ENCODE measurements at regions not wholly inside any gene's neighbourhood (a gene's known extent, or its start where the extent isn't known, plus 50 kb on each side); places are given as distances from the start of the nearest gene placed in this dataset.
A peak's percentile ranks its signal among the peaks of the same experiment; 100 is the strongest.
"Not testable (repeated sequence)": the region's sequence is repeated elsewhere in the genome, so short reads cannot be mapped to it uniquely, and the experiment has no call there.

GRCh38 chr21:15966651-15967050 is 236.9 kb downstream of the USP25 start:
- ChIA-PET CTCF (no interaction called here), POLR2A (no interaction called here)
- no peak for DNase-seq
- Histone ChIP-seq H3K4me3 (ENCODE audit: control insufficient read depth in 1 of 7, extremely low read depth in 1 of 7, insufficient read depth in 4 of 7, low read depth in 2 of 7, low read length in 6 of 7) (no peak overlapping the region), H3K27me3 (replicated peaks in 2 of 5; ENCODE audit: control insufficient read depth in 4 of 5, insufficient read depth in 5 of 5, low read length in 4 of 5) (no peaks in the 10 kb centered on the region), H3K27ac (ENCODE audit: insufficient read depth in 1 of 2, low read depth in 1 of 2, low read length in 2 of 2, poor library complexity in 1 of 2, severe bottlenecking in 2 of 2) (no peak overlapping the region), H3K36me3 (ENCODE audit: control insufficient read depth in 4 of 4, insufficient read depth in 4 of 4, low read length in 3 of 4) (no peaks in the 10 kb centered on the region), H3K4me1 (ENCODE audit: control extremely low read depth in 1 of 4, control insufficient read depth in 4 of 4, insufficient read depth in 4 of 4, low read length in 3 of 4) (no peaks in the 10 kb centered on the region), H3K9me3 (ENCODE audit: control extremely low read depth in 1 of 5, control insufficient read depth in 4 of 5, insufficient read depth in 2 of 5, low read depth in 1 of 5, low read length in 4 of 5) (no peaks in the 10 kb centered on the region)
- WGBS (ENCODE audit: insufficient coverage): no CpG with 5 or more reads among the region's 1 CpG

GRCh38 chr21:15967661-15968060 is 237.9 kb downstream of the USP25 start:
- no peak for DNase-seq
- Histone ChIP-seq H3K27me3 (replicated peaks in 2 of 5; ENCODE audit: control insufficient read depth in 4 of 5, insufficient read depth in 5 of 5, low read length in 4 of 5) (no peaks in the 10 kb centered on the region), H3K4me3 (ENCODE audit: control insufficient read depth in 1 of 7, extremely low read depth in 1 of 7, insufficient read depth in 4 of 7, low read depth in 2 of 7, low read length in 6 of 7) (no peak overlapping the region), H3K27ac (ENCODE audit: insufficient read depth in 1 of 2, low read depth in 1 of 2, low read length in 2 of 2, poor library complexity in 1 of 2, severe bottlenecking in 2 of 2) (no peak overlapping the region), H3K9me3 (ENCODE audit: control extremely low read depth in 1 of 5, control insufficient read depth in 4 of 5, insufficient read depth in 2 of 5, low read depth in 1 of 5, low read length in 4 of 5) (no peaks in the 10 kb centered on the region), H3K36me3 (ENCODE audit: control insufficient read depth in 4 of 4, insufficient read depth in 4 of 4, low read length in 3 of 4) (no peaks in the 10 kb centered on the region), H3K4me1 (ENCODE audit: control extremely low read depth in 1 of 4, control insufficient read depth in 4 of 4, insufficient read depth in 4 of 4, low read length in 3 of 4) (no peaks in the 10 kb centered on the region)
- WGBS (ENCODE audit: insufficient coverage): 100% methylated on average over 1 of the region's 5 CpGs
- ChIA-PET POLR2A (no interaction called here), CTCF (no interaction called here)

GRCh38 chr21:15968776-15969310 is 239.1 kb downstream of the USP25 start:
- WGBS (ENCODE audit: insufficient coverage): 100% methylated on average over 1 of the region's 1 CpG
- Histone ChIP-seq H3K27ac (ENCODE audit: insufficient read depth in 1 of 2, low read depth in 1 of 2, low read length in 2 of 2, poor library complexity in 1 of 2, severe bottlenecking in 2 of 2) (no peak overlapping the region), H3K4me3 (ENCODE audit: control insufficient read depth in 1 of 7, extremely low read depth in 1 of 7, insufficient read depth in 4 of 7, low read depth in 2 of 7, low read length in 6 of 7) (no peak overlapping the region), H3K27me3 (replicated peaks in 2 of 5; ENCODE audit: control insufficient read depth in 4 of 5, insufficient read depth in 5 of 5, low read length in 4 of 5) (no peaks in the 10 kb centered on the region), H3K9me3 (ENCODE audit: control extremely low read depth in 1 of 5, control insufficient read depth in 4 of 5, insufficient read depth in 2 of 5, low read depth in 1 of 5, low read length in 4 of 5) (no peaks in the 10 kb centered on the region), H3K36me3 (ENCODE audit: control insufficient read depth in 4 of 4, insufficient read depth in 4 of 4, low read length in 3 of 4) (no peaks in the 10 kb centered on the region), H3K4me1 (ENCODE audit: control extremely low read depth in 1 of 4, control insufficient read depth in 4 of 4, insufficient read depth in 4 of 4, low read length in 3 of 4) (no peaks in the 10 kb centered on the region)
- no peak for DNase-seq
- ChIA-PET POLR2A (no interaction called here), CTCF (no interaction called here)

GRCh38 chr21:15976807-15977206 is 247.0 kb downstream of the USP25 start:
- Histone ChIP-seq H3K27ac (ENCODE audit: insufficient read depth in 1 of 2, low read depth in 1 of 2, low read length in 2 of 2, poor library complexity in 1 of 2, severe bottlenecking in 2 of 2) (no peak overlapping the region), H3K4me1 (ENCODE audit: control extremely low read depth in 1 of 4, control insufficient read depth in 4 of 4, insufficient read depth in 4 of 4, low read length in 3 of 4) (no peaks in the 10 kb centered on the region), H3K9me3 (ENCODE audit: control extremely low read depth in 1 of 5, control insufficient read depth in 4 of 5, insufficient read depth in 2 of 5, low read depth in 1 of 5, low read length in 4 of 5) (no peaks in the 10 kb centered on the region), H3K4me3 (ENCODE audit: control insufficient read depth in 1 of 7, extremely low read depth in 1 of 7, insufficient read depth in 4 of 7, low read depth in 2 of 7, low read length in 6 of 7) (no peak overlapping the region), H3K27me3 (replicated peaks in 2 of 5; ENCODE audit: control insufficient read depth in 4 of 5, insufficient read depth in 5 of 5, low read length in 4 of 5) (no peaks in the 10 kb centered on the region), H3K36me3 (ENCODE audit: control insufficient read depth in 4 of 4, insufficient read depth in 4 of 4, low read length in 3 of 4) (no peaks in the 10 kb centered on the region)
- CTCF ChIA-PET: interaction anchor here (1.3 kb wide), 1 partner anchor 22 kb away, joined by 4 read pairs; no protein-coding TSS in a partner anchor
- no CpG with 5 or more reads among the region's 1 CpG for WGBS (ENCODE audit: insufficient coverage)
- POLR2A ChIA-PET: no interaction called here
- DNase-seq: no peak

GRCh38 chr21:15978215-15978738 is 248.5 kb downstream of the USP25 start:
- no peaks in the 10 kb centered on the region for H3K27me3 ChIP-seq (replicated peaks in 2 of 5; ENCODE audit: control insufficient read depth in 4 of 5, insufficient read depth in 5 of 5, low read length in 4 of 5)
- H3K36me3 ChIP-seq (ENCODE audit: control insufficient read depth in 4 of 4, insufficient read depth in 4 of 4, low read length in 3 of 4): no peaks in the 10 kb centered on the region
- 80% methylated on average over 1 of the region's 3 CpGs for WGBS (ENCODE audit: insufficient coverage)
- DNase-seq: no peak
- no peaks in the 10 kb centered on the region for H3K4me1 ChIP-seq (ENCODE audit: control extremely low read depth in 1 of 4, control insufficient read depth in 4 of 4, insufficient read depth in 4 of 4, low read length in 3 of 4)
- no peak overlapping the region for H3K27ac ChIP-seq (ENCODE audit: insufficient read depth in 1 of 2, low read depth in 1 of 2, low read length in 2 of 2, poor library complexity in 1 of 2, severe bottlenecking in 2 of 2)
- POLR2A ChIA-PET: no interaction called here
- no peaks in the 10 kb centered on the region for H3K9me3 ChIP-seq (ENCODE audit: control extremely low read depth in 1 of 5, control insufficient read depth in 4 of 5, insufficient read depth in 2 of 5, low read depth in 1 of 5, low read length in 4 of 5)
- H3K4me3 ChIP-seq (ENCODE audit: control insufficient read depth in 1 of 7, extremely low read depth in 1 of 7, insufficient read depth in 4 of 7, low read depth in 2 of 7, low read length in 6 of 7): no peak overlapping the region
- CTCF ChIA-PET: interaction anchor here (1.0 kb wide), 1 partner anchor 12 kb away, joined by 4 read pairs; no protein-coding TSS in a partner anchor

- WGBS (ENCODE audit: insufficient coverage): 100% methylated on average over 4 of the region's 6 CpGs
- CTCF ChIA-PET; H3K4me1 ChIP-seq (ENCODE audit: control extremely low read depth in 1 of 4, control insufficient read depth in 4 of 4, insufficient read depth in 4 of 4, low read length in 3 of 4); H3K4me3 ChIP-seq (ENCODE audit: control insufficient read depth in 1 of 7, extremely low read depth in 1 of 7, insufficient read depth in 4 of 7, low read depth in 2 of 7, low read length in 6 of 7); H3K27ac ChIP-seq (ENCODE audit: insufficient read depth in 1 of 2, low read depth in 1 of 2, low read length in 2 of 2, poor library complexity in 1 of 2, severe bottlenecking in 2 of 2); DNase-seq; H3K36me3 ChIP-seq (ENCODE audit: control insufficient read depth in 4 of 4, insufficient read depth in 4 of 4, low read length in 3 of 4); H3K9me3 ChIP-seq (ENCODE audit: control extremely low read depth in 1 of 5, control insufficient read depth in 4 of 5, insufficient read depth in 2 of 5, low read depth in 1 of 5, low read length in 4 of 5); H3K27me3 ChIP-seq (replicated peaks in 2 of 5; ENCODE audit: control insufficient read depth in 4 of 5, insufficient read depth in 5 of 5, low read length in 4 of 5): not testable (repeated sequence)
- POLR2A ChIA-PET: interaction anchor here (0.6 kb wide), 1 partner anchor 17 kb away, joined by 4 read pairs; no protein-coding TSS in a partner anchor
Measured at GRCh38 chr21:15979493-15979892, 249.7 kb downstream of the USP25 start.

- WGBS (ENCODE audit: insufficient coverage): no CpG with 5 or more reads among the region's 1 CpG
- Histone ChIP-seq H3K27ac (ENCODE audit: insufficient read depth in 1 of 2, low read depth in 1 of 2, low read length in 2 of 2, poor library complexity in 1 of 2, severe bottlenecking in 2 of 2) (no peak overlapping the region), H3K9me3 (ENCODE audit: control extremely low read depth in 1 of 5, control insufficient read depth in 4 of 5, insufficient read depth in 2 of 5, low read depth in 1 of 5, low read length in 4 of 5) (peaks cover 0 to 2% (median 0%) of the 10 kb centered on the region in 5 experiments), H3K36me3 (ENCODE audit: control insufficient read depth in 4 of 4, insufficient read depth in 4 of 4, low read length in 3 of 4) (no peaks in the 10 kb centered on the region), H3K4me1 (ENCODE audit: control extremely low read depth in 1 of 4, control insufficient read depth in 4 of 4, insufficient read depth in 4 of 4, low read length in 3 of 4) (no peaks in the 10 kb centered on the region), H3K27me3 (replicated peaks in 2 of 5; ENCODE audit: control insufficient read depth in 4 of 5, insufficient read depth in 5 of 5, low read length in 4 of 5) (no peaks in the 10 kb centered on the region), H3K4me3 (ENCODE audit: control insufficient read depth in 1 of 7, extremely low read depth in 1 of 7, insufficient read depth in 4 of 7, low read depth in 2 of 7, low read length in 6 of 7) (no peak overlapping the region)
- DNase-seq: peak in 1 of 3 donors; percentile 3
- ChIA-PET CTCF (no interaction called here), POLR2A (no interaction called here)
Measured at GRCh38 chr21:15986277-15986676, 256.5 kb downstream of the USP25 start.
